C4-2B (cell line): ENCODE measurements at regions not wholly inside any gene's neighbourhood (a gene's known extent, or its start where the extent isn't known, plus 50 kb on each side); places are given as distances from the start of the nearest gene placed in this dataset.

Experiments used
- H3K27ac ChIP-seq: fragments of 450-650 bp; 2 replicates; pipeline ENCODE4 v1.5.1; 2017
- ZFX ChIP-seq: fragments of 450-650 bp; IDR thresholded peaks from 2 replicates; pipeline ENCODE4 v1.6.1; 2017
- TF ChIP-seq, protein P1 (sequence below): fragments of 450-650 bp; conservative IDR thresholded peaks from 2 replicates; pipeline ENCODE4 v1.5.1; 2017; ENCODE audit warnings: mild to moderate bottlenecking

DNA sequence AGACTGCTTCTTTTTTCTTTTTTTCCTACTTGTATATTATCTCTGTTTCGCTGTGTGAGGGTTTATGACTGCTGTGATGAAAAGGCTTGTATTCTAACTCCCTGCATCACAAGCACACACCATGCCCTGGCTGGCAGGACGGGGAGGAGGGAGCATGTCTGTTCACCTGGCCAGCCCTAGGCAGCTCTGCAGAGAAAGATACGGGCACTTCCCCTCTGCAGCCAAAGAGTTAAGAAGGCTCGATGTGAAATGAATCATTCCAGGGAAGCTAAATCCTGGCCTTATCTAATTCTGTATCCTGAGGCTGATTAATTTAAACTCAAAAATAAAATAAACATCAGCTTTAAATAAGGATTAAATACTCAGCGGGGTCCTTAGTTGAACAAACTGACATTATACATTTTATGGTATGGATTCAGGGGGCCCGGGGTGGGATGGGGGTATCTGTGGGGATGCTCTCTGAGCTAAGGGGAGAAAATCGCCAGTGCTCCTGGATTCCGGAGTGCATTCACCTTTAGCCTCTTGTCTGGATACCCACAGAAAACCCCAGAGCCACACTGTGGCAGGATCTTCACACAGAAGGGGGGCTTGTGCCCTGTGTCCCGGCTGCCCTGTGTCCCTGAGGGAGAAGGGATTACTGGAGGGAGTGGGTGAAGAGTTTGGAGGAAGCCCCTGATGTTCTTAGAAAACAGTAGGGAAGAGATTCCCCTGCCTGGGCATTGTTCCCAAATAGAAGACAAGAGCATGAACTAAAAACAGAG lies 321.5 kb downstream of the NPHP4 start:
- H3K27ac ChIP-seq = no peak overlapping the region
- TF ChIP-seq, protein P1, sequence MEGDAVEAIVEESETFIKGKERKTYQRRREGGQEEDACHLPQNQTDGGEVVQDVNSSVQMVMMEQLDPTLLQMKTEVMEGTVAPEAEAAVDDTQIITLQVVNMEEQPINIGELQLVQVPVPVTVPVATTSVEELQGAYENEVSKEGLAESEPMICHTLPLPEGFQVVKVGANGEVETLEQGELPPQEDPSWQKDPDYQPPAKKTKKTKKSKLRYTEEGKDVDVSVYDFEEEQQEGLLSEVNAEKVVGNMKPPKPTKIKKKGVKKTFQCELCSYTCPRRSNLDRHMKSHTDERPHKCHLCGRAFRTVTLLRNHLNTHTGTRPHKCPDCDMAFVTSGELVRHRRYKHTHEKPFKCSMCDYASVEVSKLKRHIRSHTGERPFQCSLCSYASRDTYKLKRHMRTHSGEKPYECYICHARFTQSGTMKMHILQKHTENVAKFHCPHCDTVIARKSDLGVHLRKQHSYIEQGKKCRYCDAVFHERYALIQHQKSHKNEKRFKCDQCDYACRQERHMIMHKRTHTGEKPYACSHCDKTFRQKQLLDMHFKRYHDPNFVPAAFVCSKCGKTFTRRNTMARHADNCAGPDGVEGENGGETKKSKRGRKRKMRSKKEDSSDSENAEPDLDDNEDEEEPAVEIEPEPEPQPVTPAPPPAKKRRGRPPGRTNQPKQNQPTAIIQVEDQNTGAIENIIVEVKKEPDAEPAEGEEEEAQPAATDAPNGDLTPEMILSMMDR = no peak
- no peak for TF ChIP-seq ZFX

DNA sequence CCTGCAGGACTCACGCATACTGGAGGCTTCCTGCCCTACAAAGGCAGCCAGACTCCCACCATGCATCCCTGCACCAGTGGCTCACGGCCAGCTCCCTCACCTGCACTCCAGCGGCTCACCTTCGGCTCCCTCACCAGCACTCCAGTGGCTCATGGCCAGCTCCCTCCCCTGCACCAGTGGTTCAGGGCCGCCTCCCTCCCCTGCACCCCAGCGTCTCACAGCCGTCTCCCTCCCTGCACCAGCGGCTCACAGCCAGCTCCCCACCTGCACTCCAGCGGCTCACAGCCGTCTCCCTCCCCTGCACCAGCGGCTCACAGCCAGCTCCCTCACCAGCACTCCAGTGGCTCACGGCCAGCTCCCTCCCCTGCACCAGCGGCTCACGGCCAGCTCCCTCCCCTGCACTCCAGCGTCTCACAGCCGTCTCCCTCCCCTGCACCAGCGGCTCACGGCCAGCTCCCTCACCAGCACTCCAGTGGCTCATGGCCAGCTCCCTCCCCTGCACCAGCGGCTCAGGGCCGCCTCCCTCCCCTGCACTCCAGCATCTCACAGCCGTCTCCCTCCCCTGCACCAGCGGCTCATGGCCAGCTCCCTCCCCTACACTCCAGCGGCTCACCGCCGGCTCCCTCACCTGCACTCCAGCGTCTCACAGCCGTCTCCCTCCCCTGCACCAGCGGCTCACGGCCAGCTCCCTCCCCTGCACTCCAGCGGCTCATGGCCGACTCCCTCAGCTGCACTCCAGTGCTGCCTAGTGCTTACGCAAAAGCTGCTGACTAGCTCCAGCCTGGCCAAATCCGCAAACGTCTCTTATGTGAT lies 324.5 kb downstream of the NPHP4 start:
- no peak overlapping the region for H3K27ac ChIP-seq
- TF ChIP-seq ZFX = no peak
- TF ChIP-seq, protein P1 = no peak

DNA sequence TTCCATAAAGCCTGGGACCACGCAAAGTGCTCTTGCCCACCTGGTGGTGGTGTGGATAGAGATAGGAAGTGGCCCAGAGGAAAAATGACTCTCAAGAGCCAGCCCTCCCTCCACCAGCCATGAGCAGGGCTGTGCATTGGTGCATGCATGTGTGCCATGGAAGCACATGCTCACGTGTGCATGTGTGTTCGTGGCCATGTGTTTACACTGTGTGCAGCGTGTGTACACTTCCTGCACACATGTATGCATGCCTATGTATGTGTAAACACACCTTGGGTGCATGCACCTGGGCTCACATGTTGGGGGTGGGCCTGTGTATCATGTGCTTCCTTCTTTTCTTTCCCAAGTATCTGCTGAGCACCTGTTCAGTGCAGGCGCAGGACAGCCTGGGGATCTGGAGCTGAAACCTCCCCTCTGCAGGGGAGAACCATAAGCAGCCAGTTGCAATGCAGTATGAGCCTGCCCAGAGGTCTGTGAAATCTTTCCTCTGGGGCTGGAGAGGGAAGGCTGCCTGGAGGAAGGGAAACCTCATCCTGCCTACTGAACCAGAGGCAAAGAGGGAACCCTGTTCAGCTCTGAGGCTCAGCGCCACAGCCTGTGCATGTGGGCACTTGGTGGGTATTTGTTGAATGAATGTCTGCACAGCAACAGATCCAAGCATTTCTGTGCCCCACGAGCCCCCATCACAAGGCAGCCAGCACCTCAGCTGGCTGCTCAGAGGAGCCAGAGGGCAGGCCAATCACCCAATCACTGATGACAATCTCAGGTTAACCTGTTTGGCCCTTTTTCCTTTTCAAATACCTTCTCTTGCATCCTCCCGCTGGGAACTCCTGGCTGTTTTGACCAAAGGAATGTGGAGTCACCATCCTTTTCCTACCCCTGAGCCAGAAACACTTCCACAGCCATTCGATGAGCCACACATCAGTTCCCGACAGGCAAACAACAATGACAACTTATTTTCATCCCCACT lies 327.0 kb downstream of the NPHP4 start:
- TF ChIP-seq, protein P1 = no peak
- TF ChIP-seq ZFX = no peak
- H3K27ac ChIP-seq = no peak overlapping the region

DNA sequence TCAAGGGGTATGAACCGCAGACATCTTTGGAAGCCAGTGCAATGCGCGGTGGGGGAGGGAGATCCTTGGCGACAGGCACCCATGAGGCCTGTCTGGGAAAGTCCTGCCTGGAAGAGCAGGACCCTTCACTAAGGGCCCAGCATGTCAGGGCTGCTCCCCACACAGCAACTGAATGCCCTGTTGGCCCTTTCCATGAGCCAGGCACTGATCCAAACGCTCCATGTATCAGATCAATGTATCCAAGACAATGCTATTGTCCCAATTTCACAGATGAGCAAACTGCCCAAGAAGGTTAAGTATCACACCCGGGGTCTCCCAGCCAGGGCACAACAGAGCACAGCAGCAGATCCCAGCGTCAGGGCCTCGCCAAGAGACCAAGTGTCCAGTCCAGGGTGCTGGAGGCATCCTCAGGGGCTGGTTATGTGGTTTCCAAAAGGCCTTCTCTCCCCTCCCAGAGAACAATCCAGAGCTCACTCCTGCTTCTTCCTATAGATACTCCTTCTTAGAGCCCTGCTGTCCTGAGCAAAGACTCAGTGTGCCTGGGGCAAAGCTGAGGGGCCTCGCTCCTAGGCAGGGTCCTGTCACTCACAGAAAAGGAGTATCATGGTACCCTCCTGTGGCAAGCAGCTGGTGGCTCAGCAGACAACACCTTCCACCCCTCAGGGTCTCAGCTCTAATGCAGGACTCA lies 328.0 kb downstream of the NPHP4 start:
- TF ChIP-seq, protein P1 = no peak
- no peak for TF ChIP-seq ZFX
- H3K27ac ChIP-seq = no peak overlapping the region

DNA sequence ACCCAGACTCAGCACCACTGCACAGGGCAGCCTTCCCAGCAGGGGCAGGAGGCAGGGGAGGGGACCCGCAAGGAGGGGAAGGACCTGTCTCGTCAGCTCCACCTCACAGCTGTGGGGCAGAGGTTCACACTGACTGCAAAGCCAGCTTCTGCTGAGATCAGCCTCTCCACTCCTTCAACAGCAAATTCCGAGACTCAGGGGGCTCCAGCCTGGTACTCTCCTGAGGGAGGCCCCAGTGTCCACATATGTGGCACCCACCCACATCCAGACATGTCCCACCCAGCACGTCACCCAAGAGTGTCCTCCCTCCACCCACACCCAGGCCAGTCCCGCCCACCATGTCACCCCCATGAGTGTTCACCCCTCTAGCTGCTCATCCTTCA lies 329.5 kb downstream of the NPHP4 start:
- no peak overlapping the region for H3K27ac ChIP-seq

DNA sequence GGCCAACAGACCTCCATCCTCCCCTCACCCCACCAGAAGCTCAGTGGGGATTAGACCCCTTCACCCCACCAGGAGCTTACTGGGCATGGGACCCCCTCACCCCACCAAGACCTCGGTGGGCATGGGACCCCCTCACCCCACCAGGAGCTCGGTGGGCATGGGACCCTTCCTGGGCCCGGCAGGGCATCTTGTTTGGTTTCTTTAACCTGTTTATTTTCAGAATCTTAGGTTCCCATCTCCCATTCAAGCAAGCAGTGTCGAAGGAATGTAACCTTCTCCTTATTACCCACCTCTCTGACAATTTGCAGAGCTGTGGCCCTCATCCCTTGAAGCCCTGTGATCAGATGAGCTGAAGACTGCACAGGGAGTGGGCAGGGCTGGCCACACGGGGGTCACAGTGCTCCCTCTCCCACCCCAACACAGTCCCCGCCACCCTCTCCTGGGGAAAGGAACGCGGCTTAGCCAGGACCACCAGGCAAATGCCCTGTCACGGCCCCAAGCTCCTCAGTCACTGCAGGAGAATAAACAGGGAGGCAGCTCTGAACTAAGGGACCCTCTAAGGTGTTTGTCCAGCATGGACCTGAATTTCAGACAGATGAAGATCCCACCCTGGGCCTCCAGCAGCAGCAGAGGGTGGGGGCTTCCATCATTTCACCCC lies 330.0 kb downstream of the NPHP4 start:
- TF ChIP-seq, protein P1 = no peak
- no peak for TF ChIP-seq ZFX
- H3K27ac ChIP-seq = no peak overlapping the region

More for the DNA sequence above, 329.5 kb downstream of the NPHP4 start:
- TF ChIP-seq ZFX = no peak
- TF ChIP-seq, protein P1 = no peak
